ENCODE measurements at regions not wholly inside any gene's neighbourhood (a gene's known extent, or its start where the extent isn't known, plus 50 kb on each side); places are given as distances from the start of the nearest gene placed in this dataset.

- no peak for TF ChIP-seq ZBTB6 (tag by site-specific recombination; IDR thresholded peaks at IDR 0.05)
- no peak for TF ChIP-seq SCRT2 (tag by site-specific recombination; IDR thresholded peaks at IDR 0.05)
- TF ChIP-seq ZNF473 (tag by site-specific recombination; IDR thresholded peaks at IDR 0.05) = no peak
- no peak for TF ChIP-seq HOXC10 (CRISPR knock-in tag; IDR thresholded peaks at IDR 0.05)
Observed at GRCh38 chr2:56108806-56109205, 75.0 kb upstream of the CCDC85A start (continued).

- no peak overlapping the region for H3K4me3 ChIP-seq (ENCODE audit: low read depth, low read length)
- POLR2A ChIA-PET = no interaction called here
- no peak overlapping the region for H3K27ac ChIP-seq (ENCODE audit: extremely low read depth, low read depth, low read length)
- TF ChIP-seq ZSCAN5A (tag by site-specific recombination; IDR thresholded peaks at IDR 0.05) (no peak), ZNF157 (tag by site-specific recombination; IDR thresholded peaks at IDR 0.05) (no peak), ZNF529 (tag by site-specific recombination; IDR thresholded peaks at IDR 0.05; ENCODE audit: insufficient replicate concordance) (no peak), ZNF10 (tag by site-specific recombination; IDR thresholded peaks at IDR 0.05) (no peak), ZNF112 (tag by site-specific recombination; IDR thresholded peaks at IDR 0.05) (no peak), ZNF266 (tag by site-specific recombination; IDR thresholded peaks at IDR 0.05; ENCODE audit: low read depth) (no peak), PRDM6 (tag by site-specific recombination; IDR thresholded peaks at IDR 0.05) (no peak), AEBP2 (tag by site-specific recombination; IDR thresholded peaks at IDR 0.05; ENCODE audit: borderline replicate concordance) (no peak), ZNF433 (tag by site-specific recombination; IDR thresholded peaks at IDR 0.05; ENCODE audit: low read depth) (no peak), ZNF133 (tag by site-specific recombination; IDR thresholded peaks at IDR 0.05) (no peak), SALL2 (tag by site-specific recombination; IDR thresholded peaks at IDR 0.05; ENCODE audit: borderline replicate concordance) (no peak), ZNF324 (tag by site-specific recombination; IDR thresholded peaks at IDR 0.05) (no peak)
- no peaks in the 10 kb centered on the region for H3K4me1 ChIP-seq (ENCODE audit: control insufficient read depth, insufficient read depth, low read length)
- H3K9me3 ChIP-seq (ENCODE audit: control insufficient read depth, insufficient read depth, low read depth, low read length) = no peaks in the 10 kb centered on the region
- CTCF ChIA-PET = interaction anchor here (0.6 to 1.4 kb wide), 4 partner anchors 9 to 73 kb away, joined by 3 to 6 read pairs (median 3); no protein-coding TSS in a partner anchor
- no peaks in the 10 kb centered on the region for H3K36me3 ChIP-seq (ENCODE audit: control insufficient read depth in 2 of 2, insufficient read depth in 1 of 2, low read length in 2 of 2)
Observed at GRCh38 chr2:56109994-56110393, 73.8 kb upstream of the CCDC85A start.

GRCh38 chr2:56113382-56113975 is 70.3 kb upstream of the CCDC85A start:
- Histone ChIP-seq H3K9me3 (ENCODE audit: control insufficient read depth, insufficient read depth, low read depth, low read length) (no peaks in the 10 kb centered on the region), H3K4me3 (ENCODE audit: low read depth, low read length) (no peak overlapping the region), H3K27ac (ENCODE audit: extremely low read depth, low read depth, low read length) (no peak overlapping the region), H3K4me1 (ENCODE audit: control insufficient read depth, insufficient read depth, low read length) (no peaks in the 10 kb centered on the region), H3K36me3 (ENCODE audit: control insufficient read depth in 2 of 2, insufficient read depth in 1 of 2, low read length in 2 of 2) (no peaks in the 10 kb centered on the region)
- TF ChIP-seq SP7 (tag by site-specific recombination; IDR thresholded peaks at IDR 0.05) (no peak), ZBTB44 (tag by site-specific recombination; IDR thresholded peaks at IDR 0.05) (no peak)
- CTCF ChIA-PET = interaction anchor here (1.2 kb wide), 1 partner anchor 396 kb away, joined by 3 read pairs; no protein-coding TSS in a partner anchor
- POLR2A ChIA-PET = no interaction called here
